Upper lobe of left lung (tissue), 6 donors: ENCODE measurements at regions not wholly inside any gene's neighbourhood (a gene's known extent, or its start where the extent isn't known, plus 50 kb on each side); places are given as distances from the start of the nearest gene placed in this dataset.

Experiments
- ATAC-seq, 2 donors: fragments of 200-7000 bp; cut with Tn5 transposase; one replicate each; pipeline ENCODE4 v1.9.1; 2022; ENCODE audit warnings: mild to moderate bottlenecking in 2 of 2, moderate library complexity in 2 of 2; ENCODE audit not compliant: low FRiP score in 2 of 2
- DNase-seq, 2 donors: peaks; one replicate each; pipeline ENCODE4 v3.0.0-alpha.2; 2019 to 2020
- H3K27ac ChIP-seq, 4 donors: fragments of 200-600 bp; sonication (generic); one replicate each; pipeline ENCODE4 v1.5.1; 2016 to 2019
- H3K27me3 ChIP-seq, 4 donors: fragments of 200-600 bp; sonication (generic); one replicate each; pipeline ENCODE4 v1.5.1; 2017 to 2019
- H3K36me3 ChIP-seq, 4 donors: fragments of 200-600 bp; sonication (generic); one replicate each; pipeline ENCODE4 v1.5.1; 2016 to 2019
- H3K4me1 ChIP-seq, 4 donors: fragments of 200-600 bp; sonication (generic); one replicate each; pipeline ENCODE4 v1.5.1; 2018 to 2019
- H3K4me3 ChIP-seq, 4 donors: fragments of 200-600 bp; sonication (generic); one replicate each; pipeline ENCODE4 v1.5.1; 2017 to 2019; ENCODE audit warnings: mild to moderate bottlenecking in 2 of 4, moderate library complexity in 1 of 4
- H3K9me3 ChIP-seq, 4 donors: fragments of 200-600 bp; sonication (generic); one replicate each; pipeline ENCODE4 v1.5.1; 2018 to 2019
- CTCF ChIP-seq, 6 experiments: fragments of 450-650 bp in 4 of 6; fragments of 200-600 bp in 2 of 6; sonication (generic) in 2 of 6; IDR thresholded peaks; one replicate each; pipeline ENCODE4 v1.5.1; 2016 to 2019; ENCODE audit warnings: antibody characterized with exemption in 6 of 6
- EP300 ChIP-seq, 4 donors: sonication (generic); formaldehyde crosslinking; IDR thresholded peaks; one replicate each; pipeline ENCODE4 v1.5.1; 2017; ENCODE audit warnings: antibody characterized with exemption in 4 of 4, control low read depth in 2 of 4
- POLR2A ChIP-seq, 4 donors: fragments of 450-650 bp; IDR thresholded peaks; one replicate each; pipeline ENCODE4 v1.5.1; 2016 to 2017; ENCODE audit warnings: antibody characterized with exemption in 4 of 4, mild to moderate bottlenecking in 2 of 4
- POLR2AphosphoS5 ChIP-seq, 2 donors: sonication (generic); formaldehyde crosslinking; IDR thresholded peaks; one replicate each; pipeline ENCODE4 v1.5.1; 2017; ENCODE audit warnings: antibody characterized with exemption in 2 of 2
- WGBS, 2 donors: methylation state at CpG; one replicate each; pipeline ENCODE4 v1.1.5; 2017 to 2018; 5-methylcytosine and 5-hydroxymethylcytosine counted together
- donor health status: DM: no; HTN: no; CAD: no; lungs with moderate emphysema.
- donor health status: DM: no; HTN: yes; CAD: no; lungs with severe emphysema.

DNA sequence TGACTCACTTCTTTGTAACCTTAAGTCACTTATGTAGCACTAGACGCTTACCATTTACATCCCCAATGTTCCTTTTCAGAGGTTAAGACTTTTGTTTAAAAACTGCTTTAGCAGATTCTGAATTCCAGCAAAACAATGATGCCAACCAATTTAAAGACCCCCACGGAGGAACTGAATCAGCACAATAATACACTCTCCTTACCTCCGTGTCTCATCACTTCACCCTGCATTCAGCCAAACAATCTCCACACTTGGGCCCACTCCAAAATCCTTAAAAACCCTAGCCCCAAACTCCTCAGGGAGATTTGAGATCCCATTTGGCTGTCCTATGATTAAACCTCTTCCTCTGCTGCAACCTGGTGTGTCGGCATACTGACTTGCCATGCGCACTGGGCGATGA lies 153.9 kb downstream of the B3GNT2 start:
- DNase-seq (no peak), ATAC-seq (no peak)
- Histone ChIP-seq H3K27me3 (no peaks in the 10 kb centered on the region), H3K9me3 (peaks cover 0 to 10% (median 5%) of the 10 kb centered on the region in 4 donors), H3K4me1 (no peaks in the 10 kb centered on the region), H3K4me3 (no peak overlapping the region), H3K27ac (no peak overlapping the region), H3K36me3 (no peaks in the 10 kb centered on the region)
- WGBS, 2 donors: 93% methylated on average over 6 of the region's 6 CpGs
- TF ChIP-seq CTCF (IDR thresholded peaks at IDR 0.05): no peak
- TF ChIP-seq POLR2A (IDR thresholded peaks at IDR 0.05): no peak
- no peak for TF ChIP-seq POLR2AphosphoS5 (IDR thresholded peaks at IDR 0.05)
- no peak for TF ChIP-seq EP300 (IDR thresholded peaks at IDR 0.05)

- Histone ChIP-seq H3K9me3 (peaks cover 0 to 10% (median 5%) of the 10 kb centered on the region in 4 donors), H3K27me3 (no peaks in the 10 kb centered on the region), H3K4me1 (no peaks in the 10 kb centered on the region), H3K36me3 (no peaks in the 10 kb centered on the region), H3K27ac (no peak overlapping the region), H3K4me3 (no peak overlapping the region)
- DNase-seq (no peak), ATAC-seq (no peak)
- TF ChIP-seq POLR2AphosphoS5 (IDR thresholded peaks at IDR 0.05) (no peak), EP300 (IDR thresholded peaks at IDR 0.05) (no peak), POLR2A (IDR thresholded peaks at IDR 0.05) (no peak), CTCF (IDR thresholded peaks at IDR 0.05) (no peak)
- 82 to 84% methylated on average over 1 of the region's 1 CpG for WGBS, 2 donors
These were observed 152.8 kb downstream of the B3GNT2 start for GRCh38 chr2:62348700-62349099.

- no peak for ATAC-seq
- Histone ChIP-seq H3K27me3 (no peaks in the 10 kb centered on the region), H3K4me1 (no peaks in the 10 kb centered on the region), H3K9me3 (peaks cover 0 to 10% (median 5%) of the 10 kb centered on the region in 4 donors), H3K27ac (no peak overlapping the region), H3K4me3 (no peak overlapping the region), H3K36me3 (no peaks in the 10 kb centered on the region)
- no peak for DNase-seq
- no peak for TF ChIP-seq CTCF (IDR thresholded peaks at IDR 0.05)
- whole genome bisulfite sequencing, 2 donors: 91 to 99% methylated on average over 7 of the region's 7 CpGs
These were observed 151.8 kb downstream of the B3GNT2 start for GRCh38 chr2:62347563-62348270.

- Histone ChIP-seq H3K27ac (no peak overlapping the region), H3K36me3 (no peaks in the 10 kb centered on the region), H3K4me3 (no peak overlapping the region), H3K9me3 (no peaks in the 10 kb centered on the region), H3K4me1 (no peaks in the 10 kb centered on the region), H3K27me3 (no peaks in the 10 kb centered on the region)
- no peak for TF ChIP-seq EP300 (IDR thresholded peaks at IDR 0.05)
- TF ChIP-seq POLR2AphosphoS5 (IDR thresholded peaks at IDR 0.05): no peak
- TF ChIP-seq POLR2A (IDR thresholded peaks at IDR 0.05): no peak
- no peak for TF ChIP-seq CTCF (IDR thresholded peaks at IDR 0.05)
- ATAC-seq (no peak), DNase-seq (no peak)
- 90 to 97% methylated on average over 5 of the region's 5 CpGs for WGBS, 2 donors
These were observed 148.6 kb downstream of the B3GNT2 start for GRCh38 chr2:62344472-62344871.

- TF ChIP-seq POLR2A (IDR thresholded peaks at IDR 0.05): no peak
- no peak for TF ChIP-seq EP300 (IDR thresholded peaks at IDR 0.05)
- Histone ChIP-seq H3K4me1 (no peaks in the 10 kb centered on the region), H3K4me3 (no peak overlapping the region), H3K27ac (no peak overlapping the region), H3K9me3 (no peaks in the 10 kb centered on the region), H3K36me3 (no peaks in the 10 kb centered on the region), H3K27me3 (no peaks in the 10 kb centered on the region)
- WGBS, 2 donors: 87 to 88% methylated on average over 5 of the region's 5 CpGs
- ATAC-seq (no peak), DNase-seq (no peak)
These were observed 147.9 kb downstream of the B3GNT2 start for GRCh38 chr2:62343636-62344337.
